T-helper 1 cell treated with Interleukin-12 subunit alpha and Interleukin-12 subunit beta and Interleukin-4 antibody, amounts not matched to agents 30 ng/mL and 1 ng/mL, for 36 hours (primary cell): ENCODE measurements at regions not wholly inside any gene's neighbourhood (a gene's known extent, or its start where the extent isn't known, plus 50 kb on each side); places are given as distances from the start of the nearest gene placed in this dataset.

Experiments used
- intact Hi-C: fragments of 100-400 bp; cut with micrococcal nuclease; formaldehyde crosslinking; loops from one replicate; pipeline ENCODE4 v1.15.1; 2024

DNA sequence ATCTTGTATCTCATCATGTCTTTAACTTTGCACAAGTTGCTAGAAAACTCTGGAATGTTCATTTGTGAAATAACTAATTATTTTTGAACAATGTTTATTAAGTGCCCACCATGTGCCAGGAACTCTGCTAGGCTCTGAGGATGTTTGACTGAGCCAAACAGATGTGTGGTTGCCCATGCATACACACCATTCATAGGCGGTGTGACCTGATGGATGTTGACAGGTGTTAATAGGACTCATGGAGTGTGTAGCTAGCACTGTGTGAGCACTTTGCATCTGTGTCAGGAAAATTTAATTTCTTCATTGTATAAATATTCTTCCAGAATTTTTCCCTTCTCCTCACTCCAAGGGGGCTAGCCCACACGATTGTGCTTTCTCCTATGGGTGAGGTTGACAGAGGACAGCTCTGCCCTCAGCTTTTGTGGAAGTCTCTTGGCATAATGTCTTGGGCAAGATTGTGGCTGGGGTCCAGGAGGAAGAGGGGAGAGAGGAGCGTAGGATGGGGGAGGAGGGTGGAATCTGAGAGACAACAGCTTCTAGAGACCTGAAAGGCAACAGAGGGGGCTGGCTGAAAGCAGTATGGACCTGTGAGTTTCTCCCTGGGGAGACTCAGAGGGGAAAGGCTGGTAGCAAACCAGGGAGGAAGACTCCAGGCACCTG lies 214.6 kb upstream of the CXCR4 start:
- intact Hi-C loops = no loop called here

GRCh38 chr2:136331226-136331625 lies 213.3 kb upstream of the CXCR4 start:
- intact Hi-C loops = no loop called here

DNA sequence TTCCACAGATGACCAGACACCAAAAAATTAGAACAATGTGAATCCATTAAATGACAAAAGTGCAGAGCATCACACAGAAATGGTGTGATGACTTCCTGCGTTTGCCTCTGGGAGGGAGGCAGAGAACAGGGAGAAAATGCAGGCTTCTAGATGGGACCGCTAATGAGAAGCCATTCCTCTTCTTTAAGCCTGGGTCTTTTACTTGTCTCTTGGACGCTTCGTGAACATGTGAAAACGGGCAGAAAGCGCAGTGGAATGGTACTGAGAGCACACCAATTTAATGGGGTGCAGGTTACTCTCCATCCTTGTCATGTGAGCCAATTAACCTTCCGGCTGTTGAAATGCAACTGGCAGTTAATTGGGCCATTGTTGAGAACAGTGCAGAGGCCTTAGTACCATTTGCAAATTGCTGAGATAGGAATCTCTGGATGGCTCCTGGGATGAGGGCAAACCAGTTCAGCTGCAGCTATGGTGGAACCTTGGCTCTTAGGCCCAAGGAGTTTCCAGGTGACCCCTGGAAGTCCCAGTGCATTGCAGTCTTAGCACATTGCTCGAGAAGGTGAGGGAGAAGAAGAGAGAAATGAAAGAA lies 210.4 kb upstream of the CXCR4 start:
- intact Hi-C loops = no loop called here

DNA sequence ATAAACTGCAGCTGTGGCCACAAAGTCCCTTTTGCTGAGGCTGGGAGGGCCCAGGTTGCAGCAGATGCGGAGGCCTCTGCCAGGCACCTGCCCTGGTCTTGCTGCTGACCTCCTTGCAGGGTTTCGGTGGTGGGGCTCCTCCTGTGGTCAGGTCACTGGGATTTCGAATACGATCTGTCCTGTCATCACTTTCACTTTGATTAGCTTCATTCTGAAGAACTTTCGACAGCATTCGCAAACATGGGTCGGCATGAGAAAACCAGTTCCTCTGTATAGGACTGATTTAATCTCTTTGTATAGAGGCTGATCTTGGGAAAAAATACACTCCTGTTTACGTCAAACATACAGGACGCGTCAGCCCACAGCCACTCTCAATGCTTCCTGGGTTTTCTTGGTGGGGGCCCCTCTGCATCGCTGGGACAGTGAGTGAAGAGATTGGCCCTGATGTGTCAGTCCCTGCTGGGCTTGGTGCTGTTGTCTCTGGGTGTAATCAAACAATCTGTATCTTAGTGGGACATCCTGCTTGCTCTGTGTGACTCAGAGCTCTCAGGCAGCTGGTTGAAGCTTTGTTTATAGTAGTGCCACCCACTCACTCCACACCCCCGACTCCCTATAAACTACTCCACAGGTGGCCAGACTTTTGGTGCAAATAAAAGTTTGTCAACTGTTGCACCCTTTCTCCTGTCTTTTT lies 209.4 kb upstream of the CXCR4 start:
- intact Hi-C loops = loop anchor here (1.0 to 2.0 kb wide), 13 partner anchors 22 to 1408 kb away; no protein-coding TSS in a partner anchor

DNA sequence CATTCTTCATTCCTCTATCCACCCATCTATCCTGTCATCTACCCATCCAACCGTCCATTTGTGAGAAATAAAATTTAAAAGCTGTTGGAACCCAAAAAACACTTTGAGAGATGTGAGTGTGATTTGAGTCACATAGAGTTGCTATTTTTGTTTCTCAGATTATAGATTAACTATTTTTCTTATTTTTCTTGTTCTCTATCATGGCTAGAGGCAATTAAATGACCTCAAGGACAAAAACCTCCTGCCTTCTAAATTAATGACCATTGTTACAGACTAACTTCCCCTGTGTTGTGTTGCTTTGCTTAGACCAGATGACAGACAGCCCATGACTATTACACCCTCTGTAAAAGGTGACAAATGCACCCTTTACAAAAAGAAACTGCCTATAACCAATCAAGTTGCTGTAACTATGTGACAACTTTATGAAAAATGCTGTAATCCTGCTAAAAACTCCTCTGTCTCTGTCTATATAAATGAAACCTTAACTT lies 207.9 kb upstream of the CXCR4 start:
- intact Hi-C loops = loop anchor here (2.0 kb wide), 2 partner anchors 269 to 317 kb away; no protein-coding TSS in a partner anchor

DNA sequence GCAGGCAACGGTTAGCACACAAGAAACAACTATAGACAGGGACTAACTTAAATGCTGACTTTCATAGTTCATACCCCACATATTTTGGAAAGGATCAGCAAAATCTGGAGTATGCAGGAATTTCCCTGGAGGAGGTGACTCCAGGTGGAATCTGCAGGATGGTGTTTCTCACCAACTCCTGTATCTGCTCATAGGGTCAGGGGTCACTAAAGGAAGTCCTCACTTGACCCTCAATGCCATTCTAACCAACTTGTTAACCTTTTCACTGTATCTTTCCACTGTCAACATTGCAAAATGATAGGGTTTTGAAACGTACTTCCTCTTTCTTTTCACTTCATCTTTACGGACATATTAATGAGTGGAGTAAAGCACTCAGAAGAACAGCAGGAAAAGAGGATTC lies 207.0 kb upstream of the CXCR4 start:
- intact Hi-C loops = loop anchor here (2.0 kb wide), 1 partner anchor 316 kb away; no protein-coding TSS in a partner anchor

DNA sequence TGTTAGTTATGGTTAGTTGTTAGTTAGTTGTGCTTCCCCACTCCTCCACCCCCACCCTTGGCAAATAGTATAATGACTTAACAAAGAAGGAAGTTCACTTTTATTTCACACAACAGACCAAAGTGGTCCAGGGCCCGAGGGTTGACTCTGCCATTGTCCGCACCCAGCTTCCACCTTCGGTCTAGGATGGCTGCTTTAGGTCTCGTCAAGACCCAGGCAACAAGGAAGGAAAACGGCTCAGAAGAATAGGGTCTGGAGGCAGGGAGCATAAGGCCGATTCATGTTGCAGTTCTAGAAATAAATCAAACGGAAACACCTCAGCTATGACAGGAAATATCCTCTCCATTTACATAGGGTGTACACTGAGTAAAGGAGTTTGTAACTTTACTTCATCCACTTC lies 206.0 kb upstream of the CXCR4 start:
- intact Hi-C loops = loop anchor here (2.0 kb wide), 1 partner anchor 315 kb away; no protein-coding TSS in a partner anchor

GRCh38 chr2:136323195-136323594 lies 205.2 kb upstream of the CXCR4 start:
- intact Hi-C loops = no loop called here

DNA sequence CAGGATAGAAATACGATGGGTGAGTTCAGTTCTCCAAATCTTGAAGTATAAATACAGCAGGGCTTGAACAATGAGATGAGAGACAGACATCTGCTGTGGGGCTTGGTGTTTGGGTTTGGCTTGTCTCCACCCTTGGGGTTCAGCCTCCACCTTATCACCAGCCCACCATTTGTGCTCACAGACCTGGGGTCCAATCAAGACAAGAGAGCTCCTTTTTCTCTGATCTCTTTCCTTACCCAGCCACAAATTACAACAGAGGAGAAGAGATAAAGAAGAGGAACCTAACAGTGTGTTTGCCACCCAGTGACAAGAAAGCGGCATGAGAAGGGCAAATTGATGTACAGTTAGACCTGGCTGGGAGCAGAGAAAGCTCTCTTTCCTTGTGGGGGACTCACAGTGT lies 204.5 kb upstream of the CXCR4 start:
- intact Hi-C loops = no loop called here

GRCh38 chr2:136319651-136320050 lies 201.7 kb upstream of the CXCR4 start:
- intact Hi-C loops = no loop called here

DNA sequence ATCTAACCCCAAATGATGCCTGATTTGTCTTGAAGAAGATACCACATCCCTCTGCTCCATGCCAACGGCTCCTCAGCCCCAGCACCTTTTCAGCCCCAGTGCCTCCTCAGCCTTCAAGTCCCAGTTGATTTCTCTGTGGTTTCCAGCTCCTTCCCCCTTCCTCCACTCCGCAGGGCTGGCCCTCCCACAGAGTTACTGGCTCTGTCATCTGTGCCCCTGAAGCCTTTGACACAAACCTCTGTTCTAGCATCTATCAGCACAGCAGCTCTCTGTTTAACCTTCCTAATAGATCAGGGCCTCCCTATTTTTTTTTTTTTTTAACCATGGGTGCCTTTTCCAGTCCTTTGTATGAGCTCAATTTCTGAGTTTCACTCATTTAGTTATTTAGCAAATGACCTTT lies 201.3 kb upstream of the CXCR4 start:
- intact Hi-C loops = no loop called here

GRCh38 chr2:136314240-136314639 lies 196.3 kb upstream of the CXCR4 start:
- intact Hi-C loops = loop anchor here (5.0 kb wide), 1 partner anchor 77 kb away; no protein-coding TSS in a partner anchor

DNA sequence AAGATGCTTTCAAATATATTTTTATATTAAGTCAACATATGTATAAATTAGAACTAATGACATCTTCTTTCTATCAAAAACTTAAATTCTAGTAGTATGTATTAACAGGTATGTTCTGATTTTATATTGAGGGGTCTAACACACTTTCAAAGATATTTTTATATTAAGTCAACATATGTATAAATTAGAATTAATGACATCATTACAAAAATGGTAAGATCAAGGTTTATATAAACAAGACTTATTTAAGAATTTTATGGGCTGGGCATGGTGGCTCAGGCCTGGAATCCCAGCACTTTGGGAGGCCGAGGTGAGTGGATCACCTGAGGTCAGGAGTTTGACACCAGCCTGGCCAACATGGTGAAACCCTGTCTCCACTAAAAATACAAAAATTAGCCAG lies 194.6 kb upstream of the CXCR4 start:
- intact Hi-C loops = loop anchor here (5.0 kb wide), 1 partner anchor 75 kb away; no protein-coding TSS in a partner anchor

GRCh38 chr2:136310797-136311603 lies 193.1 kb upstream of the CXCR4 start:
- intact Hi-C loops = loop anchor here (5.0 kb wide), 1 partner anchor 74 kb away; no protein-coding TSS in a partner anchor

DNA sequence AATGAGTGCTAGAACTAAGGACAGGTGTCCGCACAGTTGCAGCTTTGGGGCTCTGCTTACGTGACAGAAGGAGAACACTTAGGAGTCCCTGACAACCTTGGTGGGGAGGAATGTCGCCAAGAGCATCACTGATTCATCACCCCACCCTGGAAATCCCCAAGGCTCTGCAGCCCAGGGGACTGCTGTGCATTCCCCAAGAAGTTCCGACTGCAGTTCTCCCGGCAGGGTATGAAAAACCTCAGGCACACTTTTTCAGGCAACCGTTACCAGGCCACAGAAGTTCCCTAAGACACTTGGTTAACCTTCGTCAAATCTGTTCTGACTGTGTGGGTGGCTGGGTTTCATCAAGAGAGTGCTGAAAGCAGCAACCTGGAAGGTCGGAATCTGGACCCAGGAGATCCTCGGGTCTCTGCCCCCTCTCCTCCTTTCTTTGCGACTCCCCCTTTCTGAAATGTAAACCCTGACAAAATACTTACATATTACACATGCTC lies 192.1 kb upstream of the CXCR4 start:
- intact Hi-C loops = loop anchor here (5.0 kb wide), 1 partner anchor 73 kb away; no protein-coding TSS in a partner anchor

- intact Hi-C loops = no loop called here
These were observed 190.7 kb upstream of the CXCR4 start for GRCh38 chr2:136308611-136309010.

DNA sequence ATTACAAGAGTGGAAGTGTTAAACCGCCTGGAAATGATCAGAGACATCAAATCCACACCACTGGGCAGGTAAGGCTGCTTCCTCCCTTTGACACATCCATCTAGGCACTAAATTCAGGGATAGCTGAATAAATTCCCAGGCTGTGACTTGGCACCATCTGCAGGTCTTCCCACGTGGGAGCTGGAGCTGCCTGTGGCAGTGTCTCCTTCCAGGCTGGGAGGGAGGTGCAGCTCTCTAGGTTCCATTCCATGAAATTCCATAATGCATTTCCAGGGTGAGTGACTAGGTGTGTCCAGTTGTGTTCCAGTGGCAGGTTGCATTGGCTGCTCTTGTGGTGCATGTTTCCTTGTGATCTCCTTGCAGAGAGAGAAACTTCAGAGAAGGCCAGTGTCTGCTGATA lies 188.9 kb upstream of the CXCR4 start:
- intact Hi-C loops = no loop called here

DNA sequence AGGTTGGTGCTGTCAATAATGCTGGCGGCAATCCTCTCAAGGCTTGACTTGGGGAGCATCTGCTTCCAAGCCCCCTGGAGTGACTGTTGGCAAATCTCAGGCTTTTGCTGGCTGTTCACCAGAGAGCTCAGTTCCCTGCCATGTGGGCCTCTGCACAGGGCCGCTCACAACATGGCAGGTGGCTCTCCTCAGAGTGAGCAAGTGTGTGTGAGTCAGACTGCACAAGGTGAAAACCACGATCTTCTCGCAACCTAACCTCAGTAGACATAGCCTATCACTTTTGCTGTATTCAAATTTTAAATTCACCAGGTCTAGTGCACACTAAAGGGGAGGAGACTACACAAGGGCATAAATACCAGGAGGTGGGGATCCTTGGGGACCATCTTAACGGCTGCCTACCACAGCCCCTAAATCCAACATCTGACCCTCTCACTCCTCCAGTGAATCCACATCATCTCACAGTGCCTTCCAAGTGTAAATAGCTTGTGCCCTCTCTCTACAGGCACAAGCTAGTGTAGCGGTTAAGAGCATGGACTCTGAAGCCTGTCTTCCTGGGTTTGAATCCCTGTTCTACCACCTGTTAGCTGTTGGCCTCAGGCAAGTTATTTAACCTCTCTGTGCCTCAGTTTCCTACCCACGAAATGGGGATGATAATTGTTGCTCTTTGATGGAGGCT lies 187.7 kb upstream of the CXCR4 start:
- intact Hi-C loops = loop anchor here (1.0 kb wide), 5 partner anchors 22 to 176 kb away; no protein-coding TSS in a partner anchor

GRCh38 chr2:136301006-136301405 lies 183.1 kb upstream of the CXCR4 start:
- intact Hi-C loops = no loop called here

- intact Hi-C loops = no loop called here
These were observed 180.7 kb upstream of the CXCR4 start for GRCh38 chr2:136298631-136299030.
